NCI-H446 (cell line): ENCODE measurements at regions not wholly inside any gene's neighbourhood (a gene's known extent, or its start where the extent isn't known, plus 50 kb on each side); places are given as distances from the start of the nearest gene placed in this dataset.
A peak's percentile ranks its signal among the peaks of the same experiment; 100 is the strongest.
"Not testable (repeated sequence)": the region's sequence is repeated elsewhere in the genome, so short reads cannot be mapped to it uniquely, and the experiment has no call there.

Experiments
- DNase-seq, 2 experiments: peaks; one replicate each; lab custom pipeline; 2025; lab: John Stamatoyannopoulos, UW

DNA sequence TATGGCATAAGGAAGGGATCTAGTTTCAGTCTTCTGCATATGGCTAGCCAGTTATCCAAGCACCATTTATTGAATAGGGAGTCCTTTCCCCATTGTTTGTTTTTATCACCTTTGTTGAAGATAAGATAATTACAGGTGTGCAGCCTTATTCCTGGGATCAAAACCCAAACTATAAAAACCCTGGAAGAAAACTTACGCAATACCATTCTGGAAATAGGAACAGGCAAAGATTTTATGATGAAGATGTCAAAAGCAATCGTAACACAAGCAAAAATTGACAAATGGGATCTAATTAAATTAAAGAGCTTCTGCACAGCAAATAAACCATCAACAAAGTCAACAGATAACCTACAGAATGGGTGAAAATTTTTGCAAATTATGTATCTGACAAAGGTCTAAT is 128.5 kb upstream of the DCN start:
- no peak for DNase-seq

DNA sequence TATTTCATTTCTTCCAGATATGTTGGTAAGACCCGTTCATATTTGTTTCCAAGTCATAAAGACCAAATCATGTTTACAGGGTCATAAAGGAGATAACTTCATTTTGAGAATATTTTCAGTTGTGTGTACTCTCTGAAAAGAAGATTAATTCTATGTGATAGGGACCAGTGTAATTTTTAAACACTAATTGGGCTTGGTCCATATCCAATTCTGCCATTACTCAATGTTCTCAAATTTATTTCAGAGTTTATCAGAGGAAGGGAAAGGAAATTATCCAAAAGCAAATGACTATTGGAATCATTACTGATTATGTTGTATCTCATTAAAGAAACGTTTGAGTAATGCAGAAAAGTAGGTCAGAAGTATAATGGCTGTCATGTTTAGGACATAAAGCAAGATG is 126.8 kb upstream of the DCN start:
- DNase-seq: no peak

DNA sequence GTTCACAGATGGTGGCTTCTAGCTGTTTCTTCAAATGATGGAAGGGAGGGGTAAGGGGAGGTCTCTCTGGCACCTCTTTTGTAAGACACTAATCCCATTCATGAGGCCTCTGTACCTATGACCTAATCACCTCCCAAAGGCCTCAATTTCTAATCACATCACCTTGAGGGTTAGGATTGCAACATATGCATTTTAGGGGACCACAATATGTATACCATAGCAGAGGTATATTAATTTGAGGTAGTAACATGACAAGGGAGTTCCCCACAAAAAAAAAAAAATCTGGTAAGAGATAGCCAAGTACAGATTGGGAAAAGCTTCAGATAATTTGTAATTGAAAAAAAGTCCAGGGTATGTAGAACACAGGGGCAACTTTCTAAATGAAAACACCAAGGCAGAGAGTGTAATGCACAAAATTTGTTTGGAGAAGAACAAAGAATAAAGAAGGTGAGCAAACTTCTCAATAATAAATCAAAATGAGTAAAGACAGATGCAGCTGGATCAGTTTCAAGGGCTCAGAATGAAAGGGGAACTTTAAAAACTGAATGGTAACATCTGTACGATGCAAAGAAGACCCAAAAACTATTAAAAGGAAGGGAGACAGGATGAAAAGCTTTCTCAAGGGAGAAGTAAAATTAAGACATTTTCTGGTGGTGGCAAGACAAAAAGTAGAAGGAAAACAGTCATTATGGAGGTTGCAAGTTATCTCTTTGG is 125.5 kb upstream of the DCN start:
- DNase-seq: no peak

DNA sequence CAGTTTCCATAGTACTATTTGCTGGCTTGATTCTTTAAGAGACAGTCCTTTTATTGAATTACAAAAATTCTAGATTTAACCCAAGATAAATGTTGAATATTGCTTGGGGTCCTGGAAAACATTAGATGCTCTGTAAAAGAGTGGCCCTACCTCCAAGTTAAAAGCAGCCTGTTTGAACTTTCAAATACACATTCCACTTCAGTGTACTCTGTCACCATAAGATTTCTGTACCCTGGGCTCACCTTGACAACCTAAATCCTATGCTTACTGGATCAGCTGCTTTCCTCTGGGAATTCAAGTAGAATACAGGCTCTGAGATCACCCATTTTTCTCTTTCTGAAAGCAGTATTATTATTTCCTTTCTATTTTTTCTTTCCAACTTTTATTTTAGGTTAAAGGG is 107.7 kb upstream of the DCN start:
- DNase-seq: no peak

DNA sequence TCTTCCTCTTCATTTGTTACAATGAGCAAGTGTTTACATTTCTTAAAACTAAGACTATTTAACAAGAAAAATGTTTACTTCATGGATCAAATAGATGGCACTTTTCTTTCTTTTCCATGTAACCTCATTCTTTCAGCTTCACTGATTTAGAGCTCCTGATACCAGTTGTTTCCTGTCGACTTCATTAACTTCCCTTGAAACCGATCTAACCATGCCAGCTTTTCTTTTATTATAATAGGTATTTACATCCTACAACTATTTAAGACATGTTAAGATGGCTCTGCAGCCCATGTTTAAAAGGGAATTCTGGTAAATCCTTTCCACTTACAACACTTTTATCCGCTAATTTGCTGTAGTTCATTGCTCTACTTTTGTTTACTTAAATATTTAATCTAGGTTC is 107.3 kb upstream of the DCN start:
- no peak for DNase-seq

DNA sequence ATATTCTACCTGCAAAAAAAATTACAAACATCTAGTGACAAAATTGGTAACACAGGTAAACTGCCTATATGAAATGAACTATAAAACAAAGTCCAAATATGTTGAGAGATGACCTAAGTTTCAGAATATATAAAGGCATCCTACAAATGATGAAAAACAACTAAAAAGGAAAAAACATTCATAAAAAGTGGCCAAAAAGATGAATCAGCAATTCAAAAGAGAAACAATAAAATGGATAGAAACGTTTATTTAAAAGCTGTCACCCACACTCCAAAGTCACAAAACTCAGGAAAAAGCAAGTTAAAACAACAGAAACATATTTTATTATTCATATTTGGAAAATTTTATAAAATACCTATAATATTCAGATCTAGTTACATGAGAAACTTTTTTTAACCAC is 106.5 kb upstream of the DCN start:
- DNase-seq: no peak

DNA sequence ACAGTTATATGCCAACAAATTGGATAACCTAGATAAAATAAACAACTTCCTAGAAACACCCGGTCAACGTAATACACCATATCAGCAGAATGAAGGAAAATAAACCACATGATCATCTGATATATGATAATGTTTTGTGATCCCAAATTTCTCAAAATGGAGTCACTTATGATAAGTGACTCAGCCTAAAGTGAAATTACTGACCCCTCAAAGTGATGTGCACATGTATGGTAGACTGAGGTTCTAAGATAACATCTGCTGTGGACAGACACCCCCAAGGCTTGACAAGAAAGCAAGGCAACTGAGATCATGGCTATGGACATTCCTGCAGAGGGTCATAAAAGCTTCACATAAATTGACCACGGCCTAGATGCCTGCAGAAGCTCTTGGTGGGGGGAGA is 105.1 kb upstream of the DCN start:
- DNase-seq: no peak

DNA sequence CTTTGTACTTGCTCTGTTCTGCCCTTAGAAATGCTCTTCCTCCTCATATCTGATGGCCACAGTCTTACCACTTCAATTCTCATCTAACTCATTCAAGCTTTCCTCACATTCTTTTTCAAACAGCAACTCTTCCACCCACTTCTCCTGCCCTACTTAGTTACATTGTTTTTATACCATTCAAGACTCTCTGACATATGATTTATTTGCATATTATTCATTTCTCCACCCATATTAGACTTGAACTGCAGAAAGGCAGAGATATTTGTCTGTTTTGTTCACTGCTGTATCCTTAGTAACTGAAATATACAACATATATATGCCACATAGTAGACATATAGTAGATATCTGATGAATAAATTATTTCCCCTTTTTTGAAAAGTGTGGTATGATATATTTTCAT is 95.5 kb upstream of the DCN start:
- DNase-seq: no peak

DNA sequence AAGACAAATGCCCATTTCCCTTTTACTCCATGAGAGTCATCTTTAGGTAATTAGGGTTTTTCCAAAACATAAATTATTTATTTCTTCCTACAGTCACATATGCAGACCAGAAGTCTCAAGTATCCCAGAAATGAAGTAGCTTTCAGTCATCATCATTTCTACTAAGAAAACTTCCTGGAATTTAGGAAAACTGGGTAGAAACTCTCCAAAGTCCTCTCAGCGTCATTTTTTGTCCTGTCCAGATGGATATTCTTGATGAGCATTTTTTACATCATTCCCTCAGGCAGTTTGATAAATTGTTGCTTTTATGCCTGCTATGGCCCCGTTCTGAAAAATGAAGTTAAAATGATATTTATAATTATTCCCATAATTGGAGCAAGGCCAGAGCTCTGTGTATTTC is 93.9 kb upstream of the DCN start:
- DNase-seq: peak; percentile 10 to 12

DNA sequence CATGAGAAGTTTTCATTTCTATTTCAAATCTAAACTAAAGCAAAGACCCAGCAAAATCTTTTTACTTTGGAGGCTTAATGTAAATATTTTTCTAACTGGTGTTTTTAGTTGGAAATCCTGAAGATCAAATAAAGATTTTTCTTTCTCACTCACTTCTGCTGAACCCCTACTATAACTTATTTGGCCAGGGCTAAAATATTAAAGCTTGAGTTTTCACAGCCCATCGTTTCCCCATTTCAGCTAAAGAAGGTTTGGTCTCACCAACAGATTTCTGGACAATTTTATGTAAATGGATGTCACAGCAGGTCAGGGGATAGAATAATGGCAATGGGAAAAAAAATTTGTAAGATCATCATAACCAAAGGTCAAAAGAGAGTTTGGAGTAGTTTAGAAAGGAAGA is 92.7 kb upstream of the DCN start:
- DNase-seq: no peak

DNA sequence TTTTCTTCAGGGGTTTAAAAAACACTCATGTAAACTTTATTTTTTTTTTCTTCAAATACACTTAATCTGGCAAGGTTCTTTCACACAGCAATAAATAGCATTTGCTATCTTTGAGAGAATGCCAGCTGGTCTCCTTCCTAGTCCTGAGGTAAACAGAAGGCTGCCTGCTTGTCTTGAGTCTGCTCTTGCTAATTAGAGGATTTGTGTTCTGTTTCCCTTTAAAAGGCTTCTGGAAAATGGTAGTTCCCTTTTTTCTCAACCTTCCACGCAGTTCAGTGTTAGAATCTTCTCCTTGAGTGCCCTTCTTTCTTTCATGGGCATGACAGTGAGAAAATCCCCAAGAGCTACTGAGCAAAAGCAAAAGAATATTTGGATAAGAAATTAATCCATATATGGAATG is 92.3 kb upstream of the DCN start:
- peak; percentile 3 to 79 for DNase-seq

DNA sequence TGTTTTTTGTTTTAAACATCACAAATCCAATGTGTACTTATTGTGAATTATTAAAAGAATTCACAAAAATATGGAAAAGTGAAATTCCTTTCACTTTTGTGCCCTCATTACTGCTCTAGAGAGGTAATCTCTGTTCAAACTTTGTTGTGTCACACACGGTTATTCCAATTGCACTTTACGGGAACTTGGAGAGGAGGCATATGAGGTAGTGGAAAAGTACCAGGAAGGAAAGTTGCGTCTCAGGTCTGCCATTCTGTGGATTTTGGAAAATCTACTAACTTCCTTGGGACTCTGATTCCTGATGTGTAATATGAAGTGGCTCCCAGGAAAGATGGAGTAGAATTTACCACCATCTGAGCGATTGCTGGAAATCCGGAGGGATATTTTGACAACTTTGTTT is 90.9 kb upstream of the DCN start:
- DNase-seq: no peak

DNA sequence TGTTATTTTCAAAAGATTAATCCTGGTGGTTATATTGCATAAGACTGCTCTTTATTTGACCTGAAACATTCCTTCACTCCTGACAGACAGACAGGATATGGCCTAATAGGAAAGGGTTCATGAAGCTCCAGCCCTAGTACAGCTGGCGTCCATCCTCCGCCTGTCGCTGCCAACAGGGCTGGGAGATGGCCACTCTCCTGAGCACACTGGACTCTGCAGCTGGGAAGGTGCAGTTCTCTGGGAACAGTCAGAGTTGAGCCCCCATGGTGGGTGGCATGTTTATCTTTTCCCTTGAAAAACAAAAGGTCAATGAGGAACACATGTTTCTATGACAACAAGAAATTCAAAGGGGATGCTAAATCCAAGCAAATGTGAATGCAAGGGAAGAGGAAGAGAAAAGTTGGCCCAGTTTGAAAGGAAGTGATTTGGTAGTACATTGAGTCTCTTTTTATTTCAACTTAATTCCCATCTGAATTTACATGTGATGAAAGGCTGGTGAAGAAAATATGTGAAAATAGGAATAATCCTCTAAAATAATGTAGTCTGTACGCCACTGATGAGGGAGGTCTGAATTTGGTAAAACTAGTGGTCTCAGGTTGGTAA is 89.9 kb upstream of the DCN start:
- no peak for DNase-seq

DNA sequence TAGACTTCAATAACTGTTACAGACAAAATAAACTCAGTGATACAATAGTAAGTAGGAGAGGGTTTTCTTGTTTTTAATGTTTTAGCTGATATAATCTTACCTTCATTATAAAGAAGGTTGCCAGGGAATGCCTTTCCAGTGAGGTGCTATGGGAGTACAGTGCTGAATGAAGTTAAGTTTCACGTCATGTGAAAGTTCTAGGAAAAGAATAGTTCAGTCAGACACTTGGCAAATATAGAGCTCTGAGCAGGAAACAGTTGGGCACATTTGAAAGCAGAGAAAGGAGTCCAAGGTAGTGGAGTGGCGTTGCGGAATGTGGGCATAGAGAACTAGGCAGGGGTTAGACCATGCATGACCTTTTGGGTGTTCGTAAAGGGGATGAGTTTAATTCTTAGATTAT is 88.6 kb upstream of the DCN start:
- no peak for DNase-seq

DNA sequence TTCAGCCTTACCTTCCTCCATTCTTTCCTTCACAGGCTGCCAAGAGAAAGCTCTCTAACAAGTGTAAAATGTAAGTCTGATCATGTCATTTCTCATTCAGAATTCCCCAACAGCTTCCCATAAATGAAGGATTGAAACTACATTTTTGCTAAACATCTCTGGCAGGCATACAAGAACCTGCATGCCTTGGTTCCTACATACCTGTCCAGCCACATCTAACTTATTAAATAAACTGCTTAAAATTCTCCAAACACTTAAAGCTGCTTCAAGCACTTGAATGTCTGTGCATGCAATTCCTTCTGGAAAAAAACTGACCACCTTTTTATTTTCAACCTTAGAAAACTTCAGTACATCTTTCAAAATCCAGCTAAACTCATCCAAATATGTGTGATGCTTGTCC is 84.4 kb upstream of the DCN start:
- no peak for DNase-seq

DNA sequence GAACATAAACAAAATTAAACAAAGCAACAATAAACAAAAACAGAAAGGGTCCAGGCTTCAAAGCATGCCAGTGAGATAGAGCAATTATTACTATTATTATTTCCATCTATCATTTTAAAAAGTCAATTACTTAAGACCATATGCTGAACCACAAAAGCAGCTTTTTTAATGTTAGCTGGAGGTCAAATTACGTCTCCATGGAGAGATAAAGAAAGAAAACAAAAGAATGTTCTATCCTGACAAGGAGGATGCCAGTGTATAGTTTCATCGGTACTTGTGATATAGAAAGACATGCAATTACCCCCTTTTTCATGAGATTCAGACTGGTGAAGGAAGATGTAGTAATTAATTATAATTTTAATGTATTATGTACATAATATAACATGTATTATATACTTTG is 81.6 kb upstream of the DCN start:
- DNase-seq: no peak

DNA sequence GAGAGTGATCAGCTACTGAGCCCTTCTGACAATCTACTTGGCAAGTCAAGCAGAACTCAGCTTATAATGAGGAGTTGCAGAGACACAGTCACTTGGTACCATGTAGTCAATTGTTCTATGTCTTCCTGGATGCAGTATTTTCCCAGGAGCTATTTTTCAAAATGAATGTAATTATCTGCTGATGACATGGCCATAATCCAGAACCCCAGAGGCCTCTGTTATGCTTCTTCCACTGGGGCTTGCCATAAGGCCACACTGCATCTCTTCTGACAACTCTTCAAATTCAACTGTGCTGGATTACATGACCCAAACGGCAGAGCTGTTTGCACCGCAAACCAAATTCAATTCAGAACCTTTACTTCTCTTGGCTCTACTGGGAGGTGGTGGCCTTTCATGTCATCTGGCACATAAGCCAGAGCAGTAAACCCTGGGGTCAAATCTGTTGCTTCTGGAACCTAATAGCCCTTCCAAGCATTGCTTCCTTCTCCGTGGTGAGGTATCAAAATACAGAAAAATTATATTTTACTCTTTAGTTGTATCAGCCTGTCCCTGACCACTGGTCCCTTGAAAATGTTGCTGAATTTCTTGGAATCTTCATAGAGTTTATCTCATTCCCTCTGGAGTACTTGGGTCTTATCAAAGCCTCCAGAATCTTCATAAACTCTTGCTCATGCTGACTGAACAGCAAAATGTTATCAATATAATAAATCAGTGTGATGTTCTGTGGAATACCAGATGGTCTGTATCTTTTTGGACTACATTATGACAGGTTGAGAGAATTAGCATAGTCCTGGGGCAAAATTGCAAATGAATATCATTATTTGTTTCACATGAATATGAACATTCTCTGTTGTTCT is 79.4 kb upstream of the DCN start:
- DNase-seq: no peak

DNA sequence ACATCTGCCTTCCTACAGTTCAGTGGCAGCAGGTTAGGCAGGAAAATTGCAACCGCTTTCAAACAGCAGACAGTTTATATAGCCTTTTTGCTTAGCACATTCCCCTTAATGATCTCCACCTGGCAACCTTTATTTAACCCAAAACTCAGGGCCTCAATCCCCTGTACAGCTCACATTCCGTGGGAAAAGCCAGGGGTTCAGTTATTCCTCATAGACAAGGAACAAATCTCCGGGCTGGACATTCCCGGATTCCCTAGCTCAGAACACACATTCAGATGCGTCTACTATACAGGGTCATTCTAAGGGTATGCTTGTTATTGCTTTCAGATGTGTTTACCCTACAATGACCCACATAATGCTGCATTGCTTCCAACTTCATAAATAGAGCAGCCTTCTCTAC is 73.8 kb upstream of the DCN start:
- DNase-seq: no peak

DNA sequence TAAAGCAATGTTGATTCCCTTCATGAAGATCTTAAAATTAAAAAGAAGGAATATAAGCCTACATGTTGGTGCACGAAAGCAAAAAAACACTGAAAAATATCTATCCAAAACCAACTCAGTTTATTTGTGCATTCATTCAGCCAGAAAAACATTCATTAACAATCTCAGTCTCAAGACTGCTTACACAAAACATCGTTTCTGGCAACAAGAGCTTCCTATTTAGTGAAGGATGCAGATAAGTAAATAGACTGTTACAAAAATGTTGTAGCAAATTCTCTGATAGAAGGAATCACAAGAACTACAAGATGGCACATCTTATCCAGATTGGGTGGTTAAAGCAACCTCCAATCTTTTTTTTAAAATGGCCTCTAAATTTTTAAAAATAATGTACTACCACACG is 69.7 kb upstream of the DCN start:
- no peak for DNase-seq

DNA sequence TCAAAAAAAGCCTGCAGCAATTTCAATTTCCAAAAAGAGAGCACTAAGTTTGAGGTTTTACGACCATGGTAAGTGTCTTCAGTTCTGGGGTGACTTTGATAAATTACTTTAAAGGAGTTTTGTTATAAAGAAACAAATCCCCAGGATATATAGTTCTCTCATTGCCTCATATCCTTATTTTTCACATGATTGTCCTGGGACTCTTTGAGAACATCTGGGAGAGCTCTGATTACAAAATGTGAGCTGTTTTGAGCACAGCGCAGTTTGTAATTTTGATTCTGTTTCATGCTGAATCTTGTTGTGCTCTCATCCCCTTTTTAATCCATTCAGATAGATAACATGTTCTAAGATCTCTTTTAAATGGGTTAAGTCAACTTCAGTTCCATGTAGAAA is 67.7 kb upstream of the DCN start:
- DNase-seq: no peak

DNA sequence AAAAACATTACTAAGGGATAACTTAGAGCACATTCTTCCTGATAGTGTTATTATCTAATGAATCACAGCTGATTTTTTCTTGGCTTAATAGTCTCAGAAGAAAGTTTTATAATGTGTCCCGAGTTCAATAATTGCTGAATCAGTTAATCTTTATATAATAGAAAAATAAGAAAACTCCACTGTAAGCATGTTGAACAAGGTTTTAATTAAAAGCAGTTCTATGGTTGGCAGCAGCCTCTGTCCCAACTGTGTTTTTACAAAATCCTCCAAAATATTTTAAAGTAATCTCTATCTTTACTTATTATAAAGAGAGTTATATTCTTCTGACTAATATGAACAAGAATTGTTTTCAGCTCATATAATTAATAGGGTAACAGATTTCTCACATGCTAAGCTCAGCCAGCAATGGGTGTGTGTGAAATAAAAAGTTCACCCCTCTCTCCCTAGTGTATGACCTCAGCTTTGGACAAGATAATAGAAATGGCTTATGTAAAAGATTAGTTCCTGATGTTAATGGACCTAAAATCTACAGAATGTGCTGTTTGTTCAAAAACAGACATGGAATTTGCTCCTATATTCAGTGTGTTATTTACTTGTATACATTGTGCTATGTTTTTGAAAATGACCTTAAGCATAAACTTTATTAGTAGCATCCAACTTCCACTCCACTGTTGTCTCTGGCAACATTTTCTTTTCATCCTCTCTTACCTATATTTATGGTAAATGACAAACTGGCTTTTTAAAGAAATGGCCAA is 67.1 kb upstream of the DCN start:
- no peak for DNase-seq

DNA sequence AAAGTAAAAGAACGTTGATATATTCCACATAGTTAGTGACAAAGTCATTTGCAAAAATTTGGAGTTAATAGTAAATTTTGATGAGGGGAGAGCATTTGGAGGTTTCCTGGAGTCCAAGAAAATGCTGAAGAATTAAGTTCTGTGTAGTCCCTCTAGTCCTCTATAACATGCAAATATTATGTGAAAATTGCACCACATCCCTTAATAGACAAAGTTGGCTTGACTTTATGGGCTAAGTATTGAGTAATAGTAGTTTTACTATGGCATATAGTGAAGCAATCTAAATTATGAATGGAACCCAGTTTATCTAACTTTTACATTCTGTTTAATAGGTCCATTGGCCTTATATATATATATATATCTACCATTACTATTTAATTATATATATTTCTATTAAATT is 66.4 kb upstream of the DCN start:
- no peak for DNase-seq

DNA sequence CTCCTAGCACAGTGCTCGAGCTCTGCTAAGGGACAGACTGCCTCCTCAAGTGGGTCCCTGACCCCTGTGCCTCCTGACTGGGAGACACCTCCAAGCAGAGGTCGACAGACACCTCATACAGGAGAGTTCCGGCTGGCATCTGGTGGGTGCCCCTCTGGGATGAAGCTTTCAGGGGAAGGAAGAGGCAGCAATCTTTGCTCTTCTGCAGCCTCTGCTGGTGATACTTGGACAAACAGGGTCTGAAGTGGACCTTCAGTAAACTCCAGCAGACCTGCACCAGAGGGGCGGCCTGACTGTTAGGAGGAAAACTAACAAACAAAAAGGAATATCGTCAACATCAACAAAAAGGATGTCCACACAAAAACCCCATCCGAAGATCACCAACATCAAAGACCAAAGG is 60.6 kb upstream of the DCN start:
- not testable (repeated sequence) for DNase-seq
